WTC11 (cell line): ENCODE measurements at regions not wholly inside any gene's neighbourhood (a gene's known extent, or its start where the extent isn't known, plus 50 kb on each side); places are given as distances from the start of the nearest gene placed in this dataset.

Source experiments
- ATAC-seq: fragments of 200-7000 bp; cut with Tn5 transposase; 2 replicates; pipeline ENCODE4 v1.10.0; 2021; ENCODE audit warnings: mild to moderate bottlenecking, moderate library complexity
- CTCF ChIA-PET: fragments of 300-600 bp; sonication (Branson Sonifier 250); formaldehyde crosslinking; loops from one replicate; lab custom pipeline; 2021; ENCODE audit warnings: antibody characterized with exemption; lab: Charles Lee
- POLR2A ChIA-PET: fragments of 350-600 bp; sonication (Branson Sonifier 250); formaldehyde crosslinking; loops from one replicate; lab custom pipeline; 2021; ENCODE audit warnings: antibody characterized with exemption; lab: Charles Lee
- DNase-seq: peaks from one replicate; pipeline ENCODE4 v3.0.0; 2021; ENCODE audit warnings: low spot score
- H3K27ac Mint-ChIP-seq: 2 replicates; pipeline ENCODE4 v1.8.0; 2021; ENCODE audit warnings: mixed read lengths
- H3K27me3 Mint-ChIP-seq: 2 replicates; pipeline ENCODE4 v1.8.0; 2021; ENCODE audit warnings: low read depth, mild to moderate bottlenecking, moderate library complexity, mixed read lengths
- H3K36me3 Mint-ChIP-seq: 2 replicates; pipeline ENCODE4 v1.8.0; 2021; ENCODE audit warnings: mixed read lengths
- H3K4me1 Mint-ChIP-seq: 2 replicates; pipeline ENCODE4 v1.8.0; 2022; ENCODE audit warnings: mixed read lengths
- H3K4me3 Mint-ChIP-seq: 2 replicates; pipeline ENCODE4 v1.8.0; 2021; ENCODE audit warnings: mild to moderate bottlenecking, moderate library complexity, mixed read lengths
- H3K9me3 Mint-ChIP-seq: 2 replicates; pipeline ENCODE4 v1.8.0; 2021; ENCODE audit warnings: mixed read lengths
- CREM ChIP-seq: sonication (generic); formaldehyde crosslinking; IDR thresholded peaks from 2 replicates; pipeline ENCODE4 v1.8.1; 2022; ENCODE audit warnings: mild to moderate bottlenecking, missing genetic modification reagents, moderate library complexity
- GTF2I ChIP-seq: fragments of 250-450 bp; sonication (Bioruptor Pico); conservative IDR thresholded peaks from 2 replicates; pipeline ENCODE4 v1.4.0; 2021; ENCODE audit warnings: mild to moderate bottlenecking
- KAT7 ChIP-seq: sonication (generic); formaldehyde crosslinking; IDR thresholded peaks from 2 replicates; pipeline ENCODE4 v1.8.1; 2023; ENCODE audit warnings: missing genetic modification reagents, mild to moderate bottlenecking, borderline replicate concordance
- NFYB ChIP-seq: sonication (generic); formaldehyde crosslinking; conservative IDR thresholded peaks from 2 replicates; pipeline ENCODE4 v1.8.0; 2022; ENCODE audit warnings: low read depth, missing genetic modification reagents
- NR1H2 ChIP-seq: sonication (generic); formaldehyde crosslinking; IDR thresholded peaks from 2 replicates; pipeline ENCODE4 v1.9.0; 2021; ENCODE audit warnings: mild to moderate bottlenecking, moderate library complexity, missing genetic modification reagents
- NR3C1 ChIP-seq: sonication (generic); formaldehyde crosslinking; conservative IDR thresholded peaks from 2 replicates; pipeline ENCODE4 v1.8.1; 2023; ENCODE audit warnings: low read depth, mild to moderate bottlenecking, missing genetic modification reagents
- OVOL2 ChIP-seq: fragments of 250-450 bp; sonication (Bioruptor Pico); IDR thresholded peaks from 2 replicates; pipeline ENCODE4 v1.9.0; 2021; ENCODE audit warnings: mild to moderate bottlenecking, borderline replicate concordance
- RELA ChIP-seq: sonication (generic); formaldehyde crosslinking; IDR thresholded peaks from 2 replicates; pipeline ENCODE4 v1.8.1; 2022; ENCODE audit warnings: missing genetic modification reagents, mild to moderate bottlenecking, borderline replicate concordance
- SMAD3 ChIP-seq: sonication (generic); formaldehyde crosslinking; IDR thresholded peaks from 2 replicates; pipeline ENCODE4 v1.8.0; 2022; ENCODE audit warnings: missing genetic modification reagents, mild to moderate bottlenecking, borderline replicate concordance
- SOX15 ChIP-seq: fragments of 250-450 bp; sonication (Bioruptor Pico); IDR thresholded peaks from 2 replicates; pipeline ENCODE4 v1.9.0; 2021; ENCODE audit warnings: mild to moderate bottlenecking
- ZNF219 ChIP-seq: sonication (generic); formaldehyde crosslinking; IDR thresholded peaks from 2 replicates; pipeline ENCODE4 v1.8.0; 2023; ENCODE audit warnings: missing genetic modification reagents, mild to moderate bottlenecking, borderline replicate concordance
- ZNF423 ChIP-seq: fragments of 250-450 bp; sonication (Bioruptor Pico); IDR thresholded peaks from 2 replicates; pipeline ENCODE4 v2.1.2; 2022; ENCODE audit warnings: mild to moderate bottlenecking, moderate library complexity
- ZNF671 ChIP-seq: fragments of 250-450 bp; sonication (Bioruptor Pico); IDR thresholded peaks from 2 replicates; pipeline ENCODE4 v1.8.0; 2021; ENCODE audit warnings: mild to moderate bottlenecking
- TF ChIP-seq, protein P1 (sequence below): sonication (generic); formaldehyde crosslinking; IDR thresholded peaks from 2 replicates; pipeline ENCODE4 v1.8.1; 2023; ENCODE audit warnings: mild to moderate bottlenecking, moderate library complexity, missing genetic modification reagents
- TF ChIP-seq, protein P2 (sequence below): fragments of 250-450 bp; sonication (Bioruptor Pico); IDR thresholded peaks from 2 replicates; pipeline ENCODE4 v2.1.2; 2022; ENCODE audit warnings: mild to moderate bottlenecking, moderate library complexity
- TF ChIP-seq, protein P3 (sequence below): sonication (generic); formaldehyde crosslinking; conservative IDR thresholded peaks from 2 replicates; pipeline ENCODE4 v1.8.1; 2022; ENCODE audit warnings: mild to moderate bottlenecking, missing genetic modification reagents
- TF ChIP-seq, protein P4 (sequence below): fragments of 250-450 bp; sonication (Bioruptor Pico); IDR thresholded peaks from 2 replicates; pipeline ENCODE4 v1.9.0; 2021; ENCODE audit warnings: mild to moderate bottlenecking
- TF ChIP-seq, protein P5 (sequence below): sonication (generic); formaldehyde crosslinking; IDR thresholded peaks from 2 replicates; pipeline ENCODE4 v1.8.0; 2022; ENCODE audit warnings: mild to moderate bottlenecking, missing genetic modification reagents

DNA sequence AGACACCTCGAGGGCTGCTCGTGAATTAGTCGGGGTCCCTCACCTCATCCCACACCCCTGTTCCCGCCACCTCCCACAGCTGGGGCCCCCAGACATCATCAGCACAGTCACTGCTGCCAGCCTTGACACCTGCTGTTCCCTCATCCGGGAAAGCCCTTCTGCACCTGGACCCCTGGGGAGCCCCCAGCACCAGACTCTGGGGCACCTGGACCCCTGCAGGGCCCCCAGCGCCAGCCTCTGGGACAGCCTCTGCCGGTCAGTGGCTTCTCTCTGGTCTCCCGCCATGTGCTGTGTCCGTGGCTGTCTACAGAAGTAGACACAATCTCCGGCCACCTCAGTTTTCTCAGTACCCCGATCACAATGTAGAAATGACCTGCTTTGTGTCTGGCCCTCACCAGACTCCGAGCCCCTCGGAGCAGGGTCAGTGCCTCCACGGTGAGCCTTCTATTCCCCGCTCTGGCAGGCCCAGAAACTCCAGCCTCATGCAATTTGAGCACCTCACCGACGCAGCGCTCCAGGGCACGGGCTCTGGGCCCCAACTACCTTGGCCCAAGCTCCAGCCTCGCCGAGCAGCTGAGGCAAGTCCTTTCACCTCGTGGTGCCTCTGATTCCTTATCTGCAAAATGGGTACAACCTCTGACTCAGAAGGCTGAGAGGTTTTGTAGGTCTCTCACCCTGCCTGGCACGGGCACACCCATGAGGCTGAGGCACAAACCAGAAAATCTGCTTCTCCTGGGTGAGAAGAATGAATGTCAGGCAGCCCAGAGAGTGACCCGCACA is 84.7 kb downstream of the RIPK4 start:
- POLR2A ChIA-PET = no interaction called here

DNA sequence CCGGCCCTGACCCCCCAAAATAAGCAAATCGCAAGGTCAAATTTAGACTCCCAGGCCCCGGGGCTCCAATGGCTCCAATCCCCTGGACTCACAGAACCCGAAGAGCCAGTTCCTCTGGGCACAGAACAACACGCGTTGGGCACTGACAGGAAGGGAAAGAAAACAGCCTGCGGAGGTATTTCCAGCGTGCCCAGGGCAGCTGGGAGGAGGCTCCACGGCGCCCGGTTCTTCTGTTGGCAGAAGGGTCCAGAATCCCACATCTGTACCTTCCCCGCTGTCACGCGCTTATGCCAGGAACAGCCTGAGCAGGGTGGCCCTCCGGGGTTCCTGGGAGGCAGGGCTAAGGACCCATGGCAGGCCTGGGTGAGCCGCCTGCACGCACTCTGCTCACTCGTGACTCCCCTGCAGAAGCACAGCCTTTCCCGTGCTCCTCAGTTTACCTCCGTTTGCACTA is 85.5 kb downstream of the RIPK4 start:
- ATAC-seq (no peak), DNase-seq (no peak)
- no peak overlapping the region for H3K4me3 Mint-ChIP-seq
- H3K4me1 Mint-ChIP-seq = peaks cover 44% of the 10 kb centered on the region
- no peak overlapping the region for H3K27ac Mint-ChIP-seq
- H3K36me3 Mint-ChIP-seq = no peaks in the 10 kb centered on the region
- no peak for TF ChIP-seq ZNF219 (CRISPR knock-in tag)
- TF ChIP-seq, protein P1, sequence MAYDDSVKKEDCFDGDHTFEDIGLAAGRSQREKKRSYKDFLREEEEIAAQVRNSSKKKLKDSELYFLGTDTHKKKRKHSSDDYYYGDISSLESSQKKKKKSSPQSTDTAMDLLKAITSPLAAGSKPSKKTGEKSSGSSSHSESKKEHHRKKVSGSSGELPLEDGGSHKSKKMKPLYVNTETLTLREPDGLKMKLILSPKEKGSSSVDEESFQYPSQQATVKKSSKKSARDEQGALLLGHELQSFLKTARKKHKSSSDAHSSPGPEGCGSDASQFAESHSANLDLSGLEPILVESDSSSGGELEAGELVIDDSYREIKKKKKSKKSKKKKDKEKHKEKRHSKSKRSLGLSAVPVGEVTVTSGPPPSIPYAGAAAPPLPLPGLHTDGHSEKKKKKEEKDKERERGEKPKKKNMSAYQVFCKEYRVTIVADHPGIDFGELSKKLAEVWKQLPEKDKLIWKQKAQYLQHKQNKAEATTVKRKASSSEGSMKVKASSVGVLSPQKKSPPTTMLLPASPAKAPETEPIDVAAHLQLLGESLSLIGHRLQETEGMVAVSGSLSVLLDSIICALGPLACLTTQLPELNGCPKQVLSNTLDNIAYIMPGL (CRISPR knock-in tag) = no peak
- TF ChIP-seq NR3C1 (CRISPR knock-in tag) = no peak
- TF ChIP-seq KAT7 = no peak
- TF ChIP-seq ZNF671 (CRISPR knock-in tag) = no peak
- no peak for TF ChIP-seq RELA (CRISPR knock-in tag)
- TF ChIP-seq, protein P2, sequence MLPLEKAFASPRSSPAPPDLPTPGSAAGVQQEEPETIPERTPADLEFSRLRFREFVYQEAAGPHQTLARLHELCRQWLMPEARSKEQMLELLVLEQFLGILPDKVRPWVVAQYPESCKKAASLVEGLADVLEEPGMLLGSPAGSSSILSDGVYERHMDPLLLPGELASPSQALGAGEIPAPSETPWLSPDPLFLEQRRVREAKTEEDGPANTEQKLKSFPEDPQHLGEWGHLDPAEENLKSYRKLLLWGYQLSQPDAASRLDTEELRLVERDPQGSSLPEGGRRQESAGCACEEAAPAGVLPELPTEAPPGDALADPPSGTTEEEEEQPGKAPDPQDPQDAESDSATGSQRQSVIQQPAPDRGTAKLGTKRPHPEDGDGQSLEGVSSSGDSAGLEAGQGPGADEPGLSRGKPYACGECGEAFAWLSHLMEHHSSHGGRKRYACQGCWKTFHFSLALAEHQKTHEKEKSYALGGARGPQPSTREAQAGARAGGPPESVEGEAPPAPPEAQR = no peak
- TF ChIP-seq SMAD3 = no peak
- no peak for TF ChIP-seq OVOL2 (CRISPR knock-in tag)
- TF ChIP-seq NFYB = no peak
- TF ChIP-seq ZNF423 = no peak
- TF ChIP-seq, protein P3, sequence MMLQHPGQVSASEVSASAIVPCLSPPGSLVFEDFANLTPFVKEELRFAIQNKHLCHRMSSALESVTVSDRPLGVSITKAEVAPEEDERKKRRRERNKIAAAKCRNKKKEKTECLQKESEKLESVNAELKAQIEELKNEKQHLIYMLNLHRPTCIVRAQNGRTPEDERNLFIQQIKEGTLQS = no peak
- TF ChIP-seq, protein P4, sequence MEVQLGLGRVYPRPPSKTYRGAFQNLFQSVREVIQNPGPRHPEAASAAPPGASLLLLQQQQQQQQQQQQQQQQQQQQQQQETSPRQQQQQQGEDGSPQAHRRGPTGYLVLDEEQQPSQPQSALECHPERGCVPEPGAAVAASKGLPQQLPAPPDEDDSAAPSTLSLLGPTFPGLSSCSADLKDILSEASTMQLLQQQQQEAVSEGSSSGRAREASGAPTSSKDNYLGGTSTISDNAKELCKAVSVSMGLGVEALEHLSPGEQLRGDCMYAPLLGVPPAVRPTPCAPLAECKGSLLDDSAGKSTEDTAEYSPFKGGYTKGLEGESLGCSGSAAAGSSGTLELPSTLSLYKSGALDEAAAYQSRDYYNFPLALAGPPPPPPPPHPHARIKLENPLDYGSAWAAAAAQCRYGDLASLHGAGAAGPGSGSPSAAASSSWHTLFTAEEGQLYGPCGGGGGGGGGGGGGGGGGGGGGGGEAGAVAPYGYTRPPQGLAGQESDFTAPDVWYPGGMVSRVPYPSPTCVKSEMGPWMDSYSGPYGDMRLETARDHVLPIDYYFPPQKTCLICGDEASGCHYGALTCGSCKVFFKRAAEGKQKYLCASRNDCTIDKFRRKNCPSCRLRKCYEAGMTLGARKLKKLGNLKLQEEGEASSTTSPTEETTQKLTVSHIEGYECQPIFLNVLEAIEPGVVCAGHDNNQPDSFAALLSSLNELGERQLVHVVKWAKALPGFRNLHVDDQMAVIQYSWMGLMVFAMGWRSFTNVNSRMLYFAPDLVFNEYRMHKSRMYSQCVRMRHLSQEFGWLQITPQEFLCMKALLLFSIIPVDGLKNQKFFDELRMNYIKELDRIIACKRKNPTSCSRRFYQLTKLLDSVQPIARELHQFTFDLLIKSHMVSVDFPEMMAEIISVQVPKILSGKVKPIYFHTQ (CRISPR knock-in tag) = no peak
- TF ChIP-seq GTF2I (CRISPR knock-in tag) = no peak
- TF ChIP-seq, protein P5, sequence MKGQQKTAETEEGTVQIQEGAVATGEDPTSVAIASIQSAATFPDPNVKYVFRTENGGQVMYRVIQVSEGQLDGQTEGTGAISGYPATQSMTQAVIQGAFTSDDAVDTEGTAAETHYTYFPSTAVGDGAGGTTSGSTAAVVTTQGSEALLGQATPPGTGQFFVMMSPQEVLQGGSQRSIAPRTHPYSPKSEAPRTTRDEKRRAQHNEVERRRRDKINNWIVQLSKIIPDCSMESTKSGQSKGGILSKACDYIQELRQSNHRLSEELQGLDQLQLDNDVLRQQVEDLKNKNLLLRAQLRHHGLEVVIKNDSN (CRISPR knock-in tag) = no peak
- H3K9me3 Mint-ChIP-seq = peaks cover 3% of the 10 kb centered on the region; the same call in 1 of the 2 replicates
- ChIA-PET POLR2A (interaction anchor here (0.7 kb wide), 1 partner anchor 47 kb away, joined by 3 read pairs; no protein-coding TSS in a partner anchor), CTCF (interaction anchor here (2.6 kb wide), 1 partner anchor 69 kb away, joined by 10 read pairs; no protein-coding TSS in a partner anchor)
- H3K27me3 Mint-ChIP-seq = no peaks in the 10 kb centered on the region; the same call in 1 of the 2 replicates

More for the DNA sequence above, 84.7 kb downstream of the RIPK4 start:
- Mint-ChIP-seq H3K9me3 (peaks cover 3% of the 10 kb centered on the region; the same call in 1 of the 2 replicates), H3K36me3 (no peaks in the 10 kb centered on the region), H3K4me1 (peaks cover 49% of the 10 kb centered on the region), H3K27ac (peak overlapping the region; percentile 29; the same call in 1 of the 2 replicates), H3K4me3 (no peak overlapping the region), H3K27me3 (no peaks in the 10 kb centered on the region; the same call in 1 of the 2 replicates)
- TF ChIP-seq ZNF423 (peak; percentile 63), CREM (CRISPR knock-in tag) (no peak), NR1H2 (CRISPR knock-in tag) (no peak), SOX15 (no peak)
- DNase-seq (no peak), ATAC-seq (no peak)
- CTCF ChIA-PET = interaction anchor here (2.6 kb wide), 1 partner anchor 70 kb away, joined by 10 read pairs; no protein-coding TSS in a partner anchor
